ENCODE measurements at regions not wholly inside any gene's neighbourhood (a gene's known extent, or its start where the extent isn't known, plus 50 kb on each side); places are given as distances from the start of the nearest gene placed in this dataset.
A peak's percentile ranks its signal among the peaks of the same experiment; 100 is the strongest.

- no peak for DNase-seq (ENCODE audit: low spot score)
- peaks cover 16% of the 10 kb centered on the region for H3K4me1 Mint-ChIP-seq (ENCODE audit: unreplicated experiment)
- no peak overlapping the region for H3K4me3 Mint-ChIP-seq (ENCODE audit: unreplicated experiment)
- H3K27ac Mint-ChIP-seq (ENCODE audit: unreplicated experiment): no peak overlapping the region
- H3K36me3 Mint-ChIP-seq (ENCODE audit: low read depth, unreplicated experiment): no peaks in the 10 kb centered on the region
- TF ChIP-seq, protein P1, sequence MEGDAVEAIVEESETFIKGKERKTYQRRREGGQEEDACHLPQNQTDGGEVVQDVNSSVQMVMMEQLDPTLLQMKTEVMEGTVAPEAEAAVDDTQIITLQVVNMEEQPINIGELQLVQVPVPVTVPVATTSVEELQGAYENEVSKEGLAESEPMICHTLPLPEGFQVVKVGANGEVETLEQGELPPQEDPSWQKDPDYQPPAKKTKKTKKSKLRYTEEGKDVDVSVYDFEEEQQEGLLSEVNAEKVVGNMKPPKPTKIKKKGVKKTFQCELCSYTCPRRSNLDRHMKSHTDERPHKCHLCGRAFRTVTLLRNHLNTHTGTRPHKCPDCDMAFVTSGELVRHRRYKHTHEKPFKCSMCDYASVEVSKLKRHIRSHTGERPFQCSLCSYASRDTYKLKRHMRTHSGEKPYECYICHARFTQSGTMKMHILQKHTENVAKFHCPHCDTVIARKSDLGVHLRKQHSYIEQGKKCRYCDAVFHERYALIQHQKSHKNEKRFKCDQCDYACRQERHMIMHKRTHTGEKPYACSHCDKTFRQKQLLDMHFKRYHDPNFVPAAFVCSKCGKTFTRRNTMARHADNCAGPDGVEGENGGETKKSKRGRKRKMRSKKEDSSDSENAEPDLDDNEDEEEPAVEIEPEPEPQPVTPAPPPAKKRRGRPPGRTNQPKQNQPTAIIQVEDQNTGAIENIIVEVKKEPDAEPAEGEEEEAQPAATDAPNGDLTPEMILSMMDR (IDR thresholded peaks at IDR 0.05; ENCODE audit: unreplicated experiment): no peak
- H3K27me3 Mint-ChIP-seq (ENCODE audit: unreplicated experiment): peaks cover 7% of the 10 kb centered on the region
- H3K9me3 Mint-ChIP-seq (ENCODE audit: unreplicated experiment): no peaks in the 10 kb centered on the region
Observed at GRCh38 chr22:44582016-44582415, 84.0 kb upstream of the RTL6 start.

- H3K27ac Mint-ChIP-seq (ENCODE audit: unreplicated experiment): no peak overlapping the region
- no peak for DNase-seq (ENCODE audit: low spot score)
- no peaks in the 10 kb centered on the region for H3K36me3 Mint-ChIP-seq (ENCODE audit: low read depth, unreplicated experiment)
- no peaks in the 10 kb centered on the region for H3K9me3 Mint-ChIP-seq (ENCODE audit: unreplicated experiment)
- H3K27me3 Mint-ChIP-seq (ENCODE audit: unreplicated experiment): peaks cover 7% of the 10 kb centered on the region
- peaks cover 19% of the 10 kb centered on the region for H3K4me1 Mint-ChIP-seq (ENCODE audit: unreplicated experiment)
- H3K4me3 Mint-ChIP-seq (ENCODE audit: unreplicated experiment): no peak overlapping the region
- TF ChIP-seq, protein P1 (IDR thresholded peaks at IDR 0.05; ENCODE audit: unreplicated experiment): no peak
Observed at GRCh38 chr22:44581096-44581435, 83.0 kb upstream of the RTL6 start.

- Mint-ChIP-seq H3K9me3 (ENCODE audit: unreplicated experiment) (no peaks in the 10 kb centered on the region), H3K36me3 (ENCODE audit: low read depth, unreplicated experiment) (no peaks in the 10 kb centered on the region), H3K4me1 (ENCODE audit: unreplicated experiment) (peaks cover 19% of the 10 kb centered on the region), H3K4me3 (ENCODE audit: unreplicated experiment) (no peak overlapping the region), H3K27ac (ENCODE audit: unreplicated experiment) (no peak overlapping the region), H3K27me3 (ENCODE audit: unreplicated experiment) (peaks cover 7% of the 10 kb centered on the region)
- TF ChIP-seq, protein P1 (IDR thresholded peaks at IDR 0.05; ENCODE audit: unreplicated experiment): no peak
- DNase-seq (ENCODE audit: low spot score): no peak
Observed at GRCh38 chr22:44580176-44581095, 82.4 kb upstream of the RTL6 start.

- peaks cover 5% of the 10 kb centered on the region for H3K27me3 Mint-ChIP-seq (ENCODE audit: unreplicated experiment)
- no peak overlapping the region for H3K4me3 Mint-ChIP-seq (ENCODE audit: unreplicated experiment)
- H3K36me3 Mint-ChIP-seq (ENCODE audit: low read depth, unreplicated experiment): no peaks in the 10 kb centered on the region
- no peaks in the 10 kb centered on the region for H3K9me3 Mint-ChIP-seq (ENCODE audit: unreplicated experiment)
- DNase-seq (ENCODE audit: low spot score): no peak
- TF ChIP-seq, protein P1 (IDR thresholded peaks at IDR 0.05; ENCODE audit: unreplicated experiment): no peak
- H3K4me1 Mint-ChIP-seq (ENCODE audit: unreplicated experiment): peaks cover 19% of the 10 kb centered on the region
- H3K27ac Mint-ChIP-seq (ENCODE audit: unreplicated experiment): peak overlapping the region; percentile 15
Observed at GRCh38 chr22:44578516-44579230, 80.6 kb upstream of the RTL6 start.

GRCh38 chr22:44578110-44578457, 80.1 kb upstream of the RTL6 start:
- H3K27me3 Mint-ChIP-seq (ENCODE audit: unreplicated experiment): peaks cover 3% of the 10 kb centered on the region
- no peaks in the 10 kb centered on the region for H3K36me3 Mint-ChIP-seq (ENCODE audit: low read depth, unreplicated experiment)
- TF ChIP-seq, protein P1 (IDR thresholded peaks at IDR 0.05; ENCODE audit: unreplicated experiment): no peak

More at GRCh38 chr22:44578110-44578457, 80.1 kb upstream of the RTL6 start:
- H3K27ac Mint-ChIP-seq (ENCODE audit: unreplicated experiment): no peak overlapping the region
- H3K4me3 Mint-ChIP-seq (ENCODE audit: unreplicated experiment): no peak overlapping the region
- H3K4me1 Mint-ChIP-seq (ENCODE audit: unreplicated experiment): peaks cover 17% of the 10 kb centered on the region
- DNase-seq (ENCODE audit: low spot score): no peak
- no peaks in the 10 kb centered on the region for H3K9me3 Mint-ChIP-seq (ENCODE audit: unreplicated experiment)
